ENCODE measurements at regions not wholly inside any gene's neighbourhood (a gene's known extent, or its start where the extent isn't known, plus 50 kb on each side); places are given as distances from the start of the nearest gene placed in this dataset.

DNA sequence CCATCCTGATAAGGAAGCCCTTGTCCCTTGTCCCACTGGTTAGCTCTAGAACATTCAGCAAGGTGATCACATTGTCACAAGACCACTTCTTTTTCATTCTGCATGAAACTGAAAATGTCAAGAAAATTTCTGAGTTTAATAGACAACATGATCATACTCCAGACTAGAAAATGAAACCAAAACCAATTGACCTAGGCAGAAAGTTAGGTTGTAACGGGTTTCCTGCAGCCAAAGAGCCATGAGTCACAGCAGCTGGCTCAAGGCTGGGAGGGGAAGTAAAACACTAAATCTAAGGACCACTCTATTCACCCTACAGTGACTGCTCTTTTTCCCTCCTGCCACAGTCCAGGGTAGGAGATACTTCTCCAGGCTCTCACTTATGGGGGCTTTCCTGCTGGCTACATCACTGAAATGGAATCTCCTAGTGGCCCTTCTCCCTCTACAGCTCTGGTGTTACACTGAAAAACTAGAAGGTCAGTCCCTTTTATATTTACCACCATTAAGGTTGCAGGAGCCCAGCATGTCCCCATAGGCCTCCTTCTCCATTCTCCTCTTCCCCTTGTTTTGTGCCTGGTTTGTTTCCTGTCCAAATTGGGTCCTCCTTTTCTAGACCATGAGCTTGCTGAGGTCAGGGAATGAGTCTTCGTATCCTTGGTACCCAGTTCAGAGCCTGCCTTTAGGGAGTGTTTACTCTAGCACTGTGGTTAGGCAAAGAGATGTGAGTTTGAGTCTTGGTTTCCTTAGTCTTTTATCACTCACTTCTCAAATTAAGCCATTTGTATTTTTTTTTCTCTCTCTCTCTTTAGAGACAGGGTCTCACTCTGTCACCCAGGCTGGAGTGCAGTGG lies 236.5 kb upstream of the JUN start (continued):
- TF ChIP-seq RAD51 (IDR thresholded peaks at IDR 0.05; ENCODE audit: borderline replicate concordance, low read depth): no peak
- TF ChIP-seq, protein P1, sequence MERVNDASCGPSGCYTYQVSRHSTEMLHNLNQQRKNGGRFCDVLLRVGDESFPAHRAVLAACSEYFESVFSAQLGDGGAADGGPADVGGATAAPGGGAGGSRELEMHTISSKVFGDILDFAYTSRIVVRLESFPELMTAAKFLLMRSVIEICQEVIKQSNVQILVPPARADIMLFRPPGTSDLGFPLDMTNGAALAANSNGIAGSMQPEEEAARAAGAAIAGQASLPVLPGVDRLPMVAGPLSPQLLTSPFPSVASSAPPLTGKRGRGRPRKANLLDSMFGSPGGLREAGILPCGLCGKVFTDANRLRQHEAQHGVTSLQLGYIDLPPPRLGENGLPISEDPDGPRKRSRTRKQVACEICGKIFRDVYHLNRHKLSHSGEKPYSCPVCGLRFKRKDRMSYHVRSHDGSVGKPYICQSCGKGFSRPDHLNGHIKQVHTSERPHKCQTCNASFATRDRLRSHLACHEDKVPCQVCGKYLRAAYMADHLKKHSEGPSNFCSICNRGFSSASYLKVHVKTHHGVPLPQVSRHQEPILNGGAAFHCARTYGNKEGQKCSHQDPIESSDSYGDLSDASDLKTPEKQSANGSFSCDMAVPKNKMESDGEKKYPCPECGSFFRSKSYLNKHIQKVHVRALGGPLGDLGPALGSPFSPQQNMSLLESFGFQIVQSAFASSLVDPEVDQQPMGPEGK (CRISPR knock-in tag; IDR thresholded peaks at IDR 0.05; ENCODE audit: borderline replicate concordance): no peak
- TF ChIP-seq, protein P2, sequence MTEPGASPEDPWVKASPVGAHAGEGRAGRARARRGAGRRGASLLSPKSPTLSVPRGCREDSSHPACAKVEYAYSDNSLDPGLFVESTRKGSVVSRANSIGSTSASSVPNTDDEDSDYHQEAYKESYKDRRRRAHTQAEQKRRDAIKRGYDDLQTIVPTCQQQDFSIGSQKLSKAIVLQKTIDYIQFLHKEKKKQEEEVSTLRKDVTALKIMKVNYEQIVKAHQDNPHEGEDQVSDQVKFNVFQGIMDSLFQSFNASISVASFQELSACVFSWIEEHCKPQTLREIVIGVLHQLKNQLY (CRISPR knock-in tag; conservative IDR thresholded peaks at IDR 0.05): no peak
- TF ChIP-seq RBM14 (IDR thresholded peaks at IDR 0.05; ENCODE audit: borderline replicate concordance, insufficient read depth, low read depth, low read length): no peak
- no peak for TF ChIP-seq ZFPM2 (CRISPR knock-in tag; IDR thresholded peaks at IDR 0.05)
- TF ChIP-seq, protein P3, sequence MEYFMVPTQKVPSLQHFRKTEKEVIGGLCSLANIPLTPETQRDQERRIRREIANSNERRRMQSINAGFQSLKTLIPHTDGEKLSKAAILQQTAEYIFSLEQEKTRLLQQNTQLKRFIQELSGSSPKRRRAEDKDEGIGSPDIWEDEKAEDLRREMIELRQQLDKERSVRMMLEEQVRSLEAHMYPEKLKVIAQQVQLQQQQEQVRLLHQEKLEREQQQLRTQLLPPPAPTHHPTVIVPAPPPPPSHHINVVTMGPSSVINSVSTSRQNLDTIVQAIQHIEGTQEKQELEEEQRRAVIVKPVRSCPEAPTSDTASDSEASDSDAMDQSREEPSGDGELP (CRISPR knock-in tag; IDR thresholded peaks at IDR 0.05; ENCODE audit: borderline replicate concordance): peak; percentile 84
- TF ChIP-seq ZNF408 (CRISPR knock-in tag; IDR thresholded peaks at IDR 0.05; ENCODE audit: low read depth): no peak
- no peak for TF ChIP-seq CBX1 (IDR thresholded peaks at IDR 0.05; ENCODE audit: low read depth)
- TF ChIP-seq ZNF766 (CRISPR knock-in tag; conservative IDR thresholded peaks at IDR 0.05): peak; percentile 85
- no peak for TF ChIP-seq ARHGAP35 (IDR thresholded peaks at IDR 0.05; ENCODE audit: partially characterized antibody)
- TF ChIP-seq NFXL1 (CRISPR knock-in tag; IDR thresholded peaks at IDR 0.05): no peak
- TF ChIP-seq, protein P4, sequence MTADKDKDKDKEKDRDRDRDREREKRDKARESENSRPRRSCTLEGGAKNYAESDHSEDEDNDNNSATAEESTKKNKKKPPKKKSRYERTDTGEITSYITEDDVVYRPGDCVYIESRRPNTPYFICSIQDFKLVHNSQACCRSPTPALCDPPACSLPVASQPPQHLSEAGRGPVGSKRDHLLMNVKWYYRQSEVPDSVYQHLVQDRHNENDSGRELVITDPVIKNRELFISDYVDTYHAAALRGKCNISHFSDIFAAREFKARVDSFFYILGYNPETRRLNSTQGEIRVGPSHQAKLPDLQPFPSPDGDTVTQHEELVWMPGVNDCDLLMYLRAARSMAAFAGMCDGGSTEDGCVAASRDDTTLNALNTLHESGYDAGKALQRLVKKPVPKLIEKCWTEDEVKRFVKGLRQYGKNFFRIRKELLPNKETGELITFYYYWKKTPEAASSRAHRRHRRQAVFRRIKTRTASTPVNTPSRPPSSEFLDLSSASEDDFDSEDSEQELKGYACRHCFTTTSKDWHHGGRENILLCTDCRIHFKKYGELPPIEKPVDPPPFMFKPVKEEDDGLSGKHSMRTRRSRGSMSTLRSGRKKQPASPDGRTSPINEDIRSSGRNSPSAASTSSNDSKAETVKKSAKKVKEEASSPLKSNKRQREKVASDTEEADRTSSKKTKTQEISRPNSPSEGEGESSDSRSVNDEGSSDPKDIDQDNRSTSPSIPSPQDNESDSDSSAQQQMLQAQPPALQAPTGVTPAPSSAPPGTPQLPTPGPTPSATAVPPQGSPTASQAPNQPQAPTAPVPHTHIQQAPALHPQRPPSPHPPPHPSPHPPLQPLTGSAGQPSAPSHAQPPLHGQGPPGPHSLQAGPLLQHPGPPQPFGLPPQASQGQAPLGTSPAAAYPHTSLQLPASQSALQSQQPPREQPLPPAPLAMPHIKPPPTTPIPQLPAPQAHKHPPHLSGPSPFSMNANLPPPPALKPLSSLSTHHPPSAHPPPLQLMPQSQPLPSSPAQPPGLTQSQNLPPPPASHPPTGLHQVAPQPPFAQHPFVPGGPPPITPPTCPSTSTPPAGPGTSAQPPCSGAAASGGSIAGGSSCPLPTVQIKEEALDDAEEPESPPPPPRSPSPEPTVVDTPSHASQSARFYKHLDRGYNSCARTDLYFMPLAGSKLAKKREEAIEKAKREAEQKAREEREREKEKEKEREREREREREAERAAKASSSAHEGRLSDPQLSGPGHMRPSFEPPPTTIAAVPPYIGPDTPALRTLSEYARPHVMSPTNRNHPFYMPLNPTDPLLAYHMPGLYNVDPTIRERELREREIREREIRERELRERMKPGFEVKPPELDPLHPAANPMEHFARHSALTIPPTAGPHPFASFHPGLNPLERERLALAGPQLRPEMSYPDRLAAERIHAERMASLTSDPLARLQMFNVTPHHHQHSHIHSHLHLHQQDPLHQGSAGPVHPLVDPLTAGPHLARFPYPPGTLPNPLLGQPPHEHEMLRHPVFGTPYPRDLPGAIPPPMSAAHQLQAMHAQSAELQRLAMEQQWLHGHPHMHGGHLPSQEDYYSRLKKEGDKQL (CRISPR knock-in tag; IDR thresholded peaks at IDR 0.05; ENCODE audit: borderline replicate concordance): no peak
- TF ChIP-seq, protein P5, sequence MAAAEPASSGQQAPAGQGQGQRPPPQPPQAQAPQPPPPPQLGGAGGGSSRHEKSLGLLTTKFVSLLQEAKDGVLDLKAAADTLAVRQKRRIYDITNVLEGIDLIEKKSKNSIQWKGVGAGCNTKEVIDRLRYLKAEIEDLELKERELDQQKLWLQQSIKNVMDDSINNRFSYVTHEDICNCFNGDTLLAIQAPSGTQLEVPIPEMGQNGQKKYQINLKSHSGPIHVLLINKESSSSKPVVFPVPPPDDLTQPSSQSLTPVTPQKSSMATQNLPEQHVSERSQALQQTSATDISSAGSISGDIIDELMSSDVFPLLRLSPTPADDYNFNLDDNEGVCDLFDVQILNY (CRISPR knock-in tag; IDR thresholded peaks at IDR 0.05): no peak
